Non-pigmented ciliary epithelial cell (primary cell): ENCODE measurements at regions not wholly inside any gene's neighbourhood (a gene's known extent, or its start where the extent isn't known, plus 50 kb on each side); places are given as distances from the start of the nearest gene placed in this dataset.

Source experiments
- DNase-seq: peaks from one replicate; pipeline ENCODE4 v3.0.0-alpha.2; 2010; ENCODE audit warnings: low read depth

DNA sequence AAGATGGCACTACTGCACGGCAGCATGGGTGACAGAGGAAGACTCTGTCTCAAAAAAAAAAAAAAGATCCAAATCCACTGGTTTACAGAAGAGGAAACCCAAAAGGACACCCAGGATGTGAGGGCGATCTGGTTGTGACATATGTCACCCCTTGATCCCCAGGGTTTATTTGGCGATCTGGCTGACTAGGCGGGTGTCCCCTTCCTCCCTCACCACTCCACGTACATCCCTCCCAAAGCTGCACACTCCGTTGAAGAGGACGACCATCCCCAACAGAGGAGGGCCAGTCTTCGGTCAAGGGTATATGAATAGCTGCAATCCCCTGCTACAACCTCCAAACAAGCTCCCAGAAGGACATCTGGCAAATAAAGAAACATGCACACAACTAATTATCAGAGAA is 111.6 kb downstream of the HTR5A start:
- DNase-seq: no peak

DNA sequence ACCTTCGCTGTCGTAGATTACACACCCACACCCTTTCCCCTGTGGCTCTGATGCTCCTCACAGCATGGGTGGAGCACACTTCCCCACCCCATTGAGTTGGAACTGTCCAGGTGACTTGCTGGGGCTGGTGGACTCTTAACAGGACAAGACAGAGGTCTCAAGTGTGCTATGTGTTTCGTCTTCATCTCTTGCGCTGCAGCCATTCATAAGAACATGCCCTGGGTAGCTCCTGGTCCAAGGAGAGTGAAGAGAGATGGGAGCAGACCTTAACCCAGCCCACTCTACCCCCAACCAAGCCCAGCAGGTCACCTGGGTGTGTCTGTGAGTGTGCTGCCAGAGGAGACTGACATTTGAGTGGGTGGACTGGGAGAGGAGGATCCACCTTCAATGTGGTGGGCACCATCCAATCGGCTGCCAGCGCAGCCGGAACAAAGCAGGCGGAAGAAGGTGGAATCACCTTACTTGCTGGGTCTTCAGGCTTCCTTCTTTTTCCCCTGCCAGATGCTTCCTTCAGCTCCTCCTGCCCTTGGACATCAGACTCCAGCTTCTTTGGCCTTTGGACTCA is 112.4 kb downstream of the HTR5A start:
- no peak for DNase-seq

DNA sequence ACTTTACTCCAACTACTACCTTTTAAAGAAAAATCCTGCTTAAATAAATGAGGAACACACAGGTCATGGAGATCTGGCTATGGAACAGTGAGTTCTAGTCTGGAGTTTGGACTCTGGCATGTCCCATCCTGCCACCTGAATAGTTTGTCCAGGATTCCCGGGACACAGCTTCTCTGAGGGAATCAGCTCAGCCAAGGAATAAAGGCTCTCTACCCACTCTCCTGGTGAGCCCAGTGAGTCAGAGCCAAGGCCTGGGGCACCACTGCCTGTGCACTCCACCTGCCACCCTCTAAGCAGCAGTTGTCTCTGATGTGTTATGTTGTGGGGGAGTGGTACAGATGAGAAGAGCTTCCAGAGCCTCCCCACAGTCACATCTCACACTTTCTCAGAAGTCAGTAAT is 113.5 kb downstream of the HTR5A start:
- DNase-seq: no peak

DNA sequence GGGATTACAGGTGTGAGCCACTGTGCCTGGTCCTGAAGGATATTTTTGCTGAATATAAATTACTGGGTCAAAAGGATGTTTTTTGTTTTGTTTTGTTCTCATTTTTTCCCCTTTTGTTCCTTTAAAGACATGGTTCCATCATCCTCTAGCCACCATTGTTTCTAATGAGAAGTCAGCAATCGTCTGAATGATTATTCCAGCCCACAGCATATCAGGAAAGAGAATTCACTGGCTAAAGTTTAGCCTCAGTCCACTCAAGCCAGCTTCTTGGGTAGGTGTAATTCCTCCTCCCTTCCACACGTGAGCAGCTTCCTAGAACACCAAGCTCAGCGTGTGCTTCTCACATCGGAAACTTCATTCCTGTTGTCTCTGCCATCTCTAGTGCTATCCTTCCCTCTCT is 112.8 kb upstream of the INSIG1 start:
- no peak for DNase-seq

DNA sequence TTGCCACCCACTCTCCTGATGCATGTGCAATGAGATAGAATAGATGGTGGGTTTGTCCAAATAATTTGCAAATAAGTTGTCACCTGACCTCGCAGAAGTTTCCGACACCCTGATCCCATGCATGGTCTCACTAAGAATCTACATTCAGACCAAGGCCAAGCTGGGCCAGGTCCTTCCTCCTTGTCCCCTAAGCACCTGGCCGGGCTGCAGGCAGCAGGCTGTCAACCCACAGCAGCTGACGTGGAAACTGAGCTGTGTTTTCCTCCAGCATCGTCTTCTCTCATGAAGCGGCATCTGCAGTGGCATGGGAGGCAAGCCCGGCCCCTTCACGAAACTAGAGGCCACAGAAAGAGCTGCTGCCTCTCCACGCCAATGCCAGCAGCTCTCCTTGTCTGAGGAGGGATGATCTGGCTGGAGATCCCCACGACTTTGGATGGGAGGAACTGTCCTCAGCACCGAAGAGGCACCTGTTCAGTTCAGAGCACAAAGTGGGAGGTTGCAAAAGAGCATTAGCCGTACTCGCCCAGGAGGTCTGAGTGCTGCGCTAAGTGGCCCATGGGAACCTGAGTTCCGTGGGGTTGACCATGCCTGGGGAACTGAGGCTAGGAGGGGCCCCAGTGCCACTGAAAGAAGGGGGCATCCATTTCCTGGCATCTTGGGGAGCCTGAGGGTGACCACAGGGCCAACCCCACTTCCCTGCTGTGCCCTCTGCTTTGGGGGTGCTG is 110.5 kb upstream of the INSIG1 start:
- DNase-seq: no peak

DNA sequence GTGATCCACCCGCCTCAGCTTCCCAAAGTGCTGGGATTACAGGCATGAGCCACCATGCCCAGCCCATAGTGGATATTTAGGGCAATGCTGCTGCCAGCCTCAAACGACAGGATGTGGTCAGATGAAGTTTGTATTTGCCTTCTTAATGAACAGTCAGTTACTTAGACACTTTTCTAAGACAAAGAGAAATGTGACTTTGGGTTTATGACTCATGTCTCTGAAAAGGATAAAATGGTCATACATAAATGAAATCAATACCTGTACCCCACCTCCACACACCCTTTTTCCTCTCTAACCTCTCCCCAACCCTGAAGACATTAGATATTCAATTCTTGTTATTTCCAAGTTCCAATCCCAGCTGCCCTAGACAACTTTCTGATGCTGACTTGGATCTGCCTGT is 109.3 kb upstream of the INSIG1 start:
- DNase-seq: no peak

DNA sequence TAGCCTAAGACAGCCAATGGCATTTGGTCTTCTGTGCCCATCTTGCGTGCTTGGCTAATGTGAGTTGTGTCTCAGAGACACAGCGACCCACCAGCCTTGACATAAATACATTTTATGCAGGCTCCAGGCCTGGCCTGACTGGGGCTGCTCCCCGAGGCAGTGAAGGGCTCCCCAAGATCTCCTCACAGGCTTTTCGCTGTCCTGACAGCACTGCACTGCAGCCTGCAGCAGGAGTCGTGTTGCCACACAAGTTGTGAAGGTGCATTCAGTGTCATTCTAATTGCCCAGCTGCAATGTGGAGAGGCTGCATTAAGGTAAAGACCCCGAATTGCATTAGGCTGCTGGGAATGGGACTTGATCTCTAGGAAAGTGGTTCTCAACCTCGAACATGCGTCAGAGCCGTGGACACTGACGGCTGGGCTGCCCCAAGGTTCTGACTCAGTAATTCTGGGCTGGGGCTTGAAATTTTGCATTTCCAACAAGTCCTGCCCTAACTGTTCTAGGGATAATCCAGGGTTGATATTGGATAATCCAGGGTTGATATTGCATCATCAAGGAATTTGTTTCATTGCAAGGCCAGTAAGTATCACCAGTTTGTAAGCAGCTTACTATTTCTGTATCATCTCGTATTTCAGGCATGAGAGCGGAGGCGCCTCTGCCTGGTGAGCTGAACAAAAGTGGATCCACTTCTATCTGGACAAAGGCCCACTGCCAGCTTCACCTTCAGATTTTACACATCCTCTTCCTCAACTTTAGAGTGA is 108.7 kb upstream of the INSIG1 start:
- DNase-seq: no peak

DNA sequence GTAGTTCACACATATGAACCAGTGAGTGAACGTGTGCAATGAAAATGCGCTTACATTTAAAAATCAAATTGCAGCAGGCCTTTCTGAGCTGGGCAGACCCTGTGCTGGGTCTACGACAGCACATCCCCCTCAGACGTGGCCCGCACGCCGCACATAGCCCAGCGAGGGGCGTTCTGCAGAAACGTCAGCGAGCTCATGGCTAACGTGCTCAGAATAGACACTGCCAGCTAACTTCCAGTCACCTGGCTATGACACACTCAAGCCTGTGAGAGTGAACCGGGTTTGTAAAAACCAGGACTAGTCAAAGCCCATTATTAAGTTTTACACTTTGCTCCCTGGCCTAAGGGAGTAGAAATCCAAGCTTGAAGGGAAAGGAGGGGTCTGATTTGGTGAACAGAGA is 108.1 kb upstream of the INSIG1 start:
- DNase-seq: no peak

DNA sequence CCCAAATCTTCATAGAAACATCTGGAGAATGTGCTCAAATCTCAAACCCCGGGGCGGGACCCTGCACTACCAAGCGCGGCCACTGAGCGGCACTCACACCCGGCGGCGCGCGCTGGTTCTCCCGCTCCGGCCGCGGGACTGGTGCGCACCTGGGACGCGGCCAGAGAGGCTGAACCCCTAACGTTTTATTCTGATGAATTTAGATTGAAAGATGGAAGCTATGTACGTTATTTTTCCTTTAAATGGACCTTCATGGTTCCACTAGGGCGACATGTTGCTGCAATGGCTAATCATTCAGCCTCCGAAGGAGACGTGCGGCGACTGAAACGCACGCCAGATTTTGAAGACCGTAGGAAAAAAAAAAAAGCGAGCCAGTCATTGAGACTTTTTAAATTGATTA is 107.0 kb upstream of the INSIG1 start:
- no peak for DNase-seq

DNA sequence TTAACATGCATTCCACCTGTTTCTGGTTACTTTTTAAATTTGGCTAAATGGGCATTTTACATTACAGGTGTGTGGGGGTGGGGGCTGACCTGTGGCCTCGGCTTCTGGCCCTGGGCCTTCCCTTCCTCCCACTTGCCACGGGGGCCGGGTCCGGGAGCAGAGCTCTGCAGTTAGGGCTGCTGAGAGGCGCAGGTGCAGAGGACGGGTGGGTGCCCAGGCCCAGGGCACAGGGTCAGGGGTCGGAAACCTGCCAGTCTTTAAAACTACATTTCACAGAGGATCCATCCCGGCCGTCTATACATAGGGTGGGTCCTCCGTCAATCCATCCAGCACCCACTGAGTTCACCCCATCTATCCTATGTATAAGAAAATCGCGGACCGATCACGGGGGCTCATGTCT is 106.5 kb upstream of the INSIG1 start:
- DNase-seq: no peak

DNA sequence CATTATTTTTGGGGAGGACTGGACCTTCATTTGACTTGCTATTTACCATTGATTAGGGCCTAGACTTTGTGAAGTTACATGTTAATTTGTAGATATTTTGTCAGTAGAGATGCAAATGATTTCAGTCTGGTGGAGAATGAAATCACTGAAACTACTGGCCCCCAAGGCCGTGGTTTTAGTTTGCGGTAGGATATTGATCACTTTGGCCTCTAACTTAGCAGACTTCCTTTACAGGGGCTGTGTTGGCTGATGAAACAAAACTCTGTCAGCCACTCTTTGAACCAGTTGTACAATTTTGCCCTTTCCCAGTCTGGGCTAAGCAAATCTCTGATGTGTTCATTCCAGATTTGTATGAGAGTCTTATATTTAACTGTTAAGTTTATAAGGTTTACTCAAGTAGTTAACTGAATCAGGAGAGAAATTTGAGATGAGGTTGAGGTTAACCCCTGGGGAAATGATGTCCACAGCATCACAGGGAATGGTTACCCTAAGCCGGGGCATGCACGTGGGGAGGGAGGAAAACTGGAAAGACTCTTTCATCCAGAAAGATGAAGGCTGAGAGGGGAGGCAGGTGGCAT is 105.7 kb upstream of the INSIG1 start:
- DNase-seq: no peak

DNA sequence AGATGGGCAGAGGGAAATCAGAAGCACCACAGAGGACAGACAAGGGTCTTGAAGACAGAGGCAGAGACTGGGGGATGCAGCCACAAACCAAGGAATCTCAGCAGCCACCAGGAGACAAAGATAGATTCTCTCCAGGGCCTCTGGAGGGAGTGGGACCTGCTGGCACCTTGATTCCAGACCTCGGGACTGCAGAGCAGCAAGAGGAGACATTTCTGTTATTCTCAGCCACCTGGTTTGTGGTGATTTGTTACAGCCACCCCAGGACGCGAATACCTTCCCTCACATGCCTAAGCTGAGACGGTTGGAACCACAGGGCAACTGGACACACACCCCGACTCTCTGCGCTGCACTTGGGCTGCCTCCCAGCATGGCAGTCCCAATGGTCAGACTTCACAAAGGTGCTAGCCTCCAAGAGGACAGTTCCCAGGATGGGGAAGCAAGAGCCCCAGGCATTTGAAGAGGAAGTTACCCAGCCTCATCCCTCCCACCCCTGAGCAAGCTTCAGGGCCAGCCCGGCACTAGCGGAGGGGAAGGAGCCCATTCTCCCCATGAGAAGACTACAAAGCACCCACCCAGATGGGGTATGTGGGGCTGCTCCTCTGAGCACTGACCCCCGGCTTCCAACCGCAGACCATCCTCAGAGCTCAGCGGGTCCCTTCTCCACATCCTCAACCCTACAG is 104.6 kb upstream of the INSIG1 start:
- no peak for DNase-seq

DNA sequence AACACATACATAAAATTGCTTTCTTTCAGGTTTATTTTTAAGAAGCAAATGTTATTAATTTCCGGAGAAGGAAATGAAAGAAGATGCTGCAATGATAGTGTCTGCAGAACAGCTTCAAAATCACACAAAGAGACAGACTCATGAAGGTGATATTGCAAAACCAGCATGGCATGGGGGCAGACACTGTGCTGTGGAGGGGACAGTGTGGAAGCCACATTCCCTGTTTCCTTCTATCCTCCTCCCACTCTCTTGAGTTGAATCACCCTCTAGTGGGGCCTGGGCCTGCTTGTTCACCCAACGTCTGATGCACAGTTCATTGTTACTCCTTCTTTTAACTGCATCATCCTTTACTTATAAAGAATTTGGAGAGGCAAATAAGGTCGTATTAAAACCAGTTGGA is 104.0 kb upstream of the INSIG1 start:
- no peak for DNase-seq

DNA sequence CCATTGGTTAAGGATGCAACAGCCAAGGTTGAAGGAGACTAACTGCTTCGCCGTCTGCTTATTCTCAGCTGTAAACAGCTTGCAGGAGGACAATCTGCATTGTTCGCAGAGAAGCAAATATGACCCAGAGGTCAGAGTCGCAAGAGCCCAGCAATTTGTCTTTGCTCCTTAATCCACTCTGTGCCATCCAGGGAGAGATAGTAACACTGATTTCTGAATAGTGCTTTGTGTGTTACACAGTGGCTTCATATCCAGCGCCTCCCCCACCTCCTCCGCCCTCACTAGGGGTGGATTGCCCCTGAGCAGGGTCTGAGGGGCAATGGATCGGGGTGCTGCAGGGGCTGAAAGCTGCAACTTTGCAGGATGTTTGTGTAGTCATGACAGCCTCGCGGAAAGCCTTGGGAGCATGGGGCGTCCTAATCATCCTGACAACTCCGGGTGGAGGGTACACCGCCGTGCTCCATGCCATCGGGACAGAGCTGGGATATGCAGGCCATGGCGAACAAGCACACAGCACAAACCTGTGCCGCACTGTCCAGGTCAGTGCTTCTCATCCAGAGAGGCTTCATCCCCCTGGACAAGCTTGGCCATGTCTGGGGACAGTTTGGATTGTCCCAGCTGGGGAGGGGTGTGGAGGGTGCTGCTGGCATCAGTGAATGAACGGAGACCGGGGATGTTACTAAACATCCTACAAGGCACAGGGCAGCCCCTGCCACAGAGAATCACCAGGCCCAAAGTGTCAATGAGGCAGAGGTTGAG is 103.1 kb upstream of the INSIG1 start:
- DNase-seq: no peak

DNA sequence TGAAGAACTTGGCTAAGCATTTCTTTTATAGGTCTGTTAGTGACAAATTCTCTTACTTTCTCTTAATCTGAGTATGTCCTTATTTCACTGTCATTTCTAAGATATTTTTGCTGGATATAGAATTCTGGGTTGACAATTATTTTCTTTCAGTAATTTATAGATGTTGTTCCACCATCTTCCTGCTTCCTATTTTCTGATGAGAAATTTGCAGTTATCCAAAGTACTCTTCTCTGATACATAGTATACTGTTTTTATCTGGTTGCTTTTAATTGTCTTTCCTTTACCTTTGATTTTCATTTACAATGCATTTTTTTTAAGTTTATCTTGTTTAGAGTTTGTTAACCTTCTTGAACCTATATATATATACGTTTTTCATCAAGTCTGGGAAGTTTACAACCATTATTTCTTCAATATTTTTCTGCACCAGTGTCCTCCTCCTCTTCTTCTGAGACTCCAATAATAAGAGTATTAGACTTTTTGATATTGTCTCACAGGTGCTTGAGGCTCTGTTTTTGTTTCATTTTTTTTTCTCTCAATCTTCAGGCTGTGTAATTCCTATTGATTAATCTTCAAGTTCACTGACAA is 101.6 kb upstream of the INSIG1 start:
- no peak for DNase-seq

DNA sequence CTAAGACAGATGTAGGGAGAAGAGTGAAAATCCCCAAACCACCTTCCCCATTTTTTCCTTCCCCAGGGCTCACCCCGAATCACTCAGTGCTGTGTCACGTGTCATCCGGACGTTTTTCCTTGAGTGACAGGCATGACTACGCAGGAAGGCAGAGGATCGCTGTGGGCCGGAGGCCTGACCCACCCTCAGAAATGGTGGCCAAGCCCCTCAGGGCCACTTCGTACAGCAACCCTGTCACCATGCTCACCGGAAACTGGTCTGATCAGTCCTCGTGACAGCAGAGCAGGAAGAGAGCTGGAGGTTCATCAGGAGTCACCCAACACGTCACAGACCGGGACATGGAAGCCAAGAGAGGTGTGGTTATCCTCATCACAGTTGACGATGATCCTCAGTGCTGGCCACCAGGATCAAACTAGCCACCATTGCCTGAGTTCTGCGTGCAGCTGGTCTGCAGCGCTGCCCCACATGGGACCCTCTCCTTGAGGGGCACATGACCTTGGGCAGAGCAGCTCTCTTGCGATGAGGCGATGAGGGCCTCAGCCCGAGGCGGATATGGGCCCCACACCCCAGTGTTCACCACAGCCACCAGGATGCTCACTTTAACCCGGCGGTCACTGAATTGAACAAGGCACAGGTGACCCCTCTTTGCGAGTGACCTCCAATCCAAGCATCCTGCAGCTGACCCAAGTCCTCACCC is 99.3 kb upstream of the INSIG1 start:
- DNase-seq: no peak

DNA sequence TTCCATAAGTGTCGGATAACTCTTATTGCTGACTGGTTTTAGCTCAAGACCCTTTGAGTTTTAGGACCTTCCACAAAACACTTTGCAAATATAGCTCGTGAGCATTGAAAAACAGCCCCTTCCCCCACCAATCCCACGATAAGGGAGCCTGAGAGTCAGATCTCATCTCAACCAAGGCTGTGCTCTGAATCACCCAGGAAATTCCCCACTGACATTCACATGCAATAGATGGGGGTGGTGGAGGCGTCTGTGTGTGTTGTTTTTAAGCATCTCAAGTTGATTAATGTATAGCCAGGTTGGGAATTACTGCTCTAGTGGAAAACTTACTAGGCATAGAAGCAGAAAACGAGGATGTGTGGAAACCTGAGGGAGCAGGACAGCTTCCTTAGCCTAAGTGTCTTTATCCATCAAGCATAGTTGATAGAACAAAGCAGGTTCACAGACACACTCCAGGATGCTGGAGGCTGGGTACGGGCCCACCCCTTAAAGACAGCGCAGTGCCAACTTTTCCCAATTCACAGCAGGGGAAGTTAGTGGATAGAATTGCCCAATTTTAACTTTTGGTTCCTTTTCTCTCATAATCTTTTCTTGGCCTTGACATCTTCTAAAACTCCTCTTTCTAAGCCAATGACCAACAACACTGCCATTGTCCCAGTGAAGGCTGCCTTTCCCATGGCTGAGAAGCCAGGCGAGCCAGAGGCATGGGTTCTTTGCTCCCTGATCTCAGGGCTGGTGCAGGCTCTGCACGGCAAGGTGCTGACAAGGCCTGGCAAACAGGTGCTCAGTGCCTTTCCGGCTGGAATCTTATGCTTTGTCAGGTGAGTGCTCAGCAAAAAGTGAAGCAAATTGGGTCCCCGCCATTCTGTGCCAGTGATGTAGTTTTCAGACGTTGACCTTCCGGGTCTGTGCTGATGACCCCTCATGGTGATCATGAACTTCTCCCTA is 98.5 kb upstream of the INSIG1 start:
- DNase-seq: no peak

DNA sequence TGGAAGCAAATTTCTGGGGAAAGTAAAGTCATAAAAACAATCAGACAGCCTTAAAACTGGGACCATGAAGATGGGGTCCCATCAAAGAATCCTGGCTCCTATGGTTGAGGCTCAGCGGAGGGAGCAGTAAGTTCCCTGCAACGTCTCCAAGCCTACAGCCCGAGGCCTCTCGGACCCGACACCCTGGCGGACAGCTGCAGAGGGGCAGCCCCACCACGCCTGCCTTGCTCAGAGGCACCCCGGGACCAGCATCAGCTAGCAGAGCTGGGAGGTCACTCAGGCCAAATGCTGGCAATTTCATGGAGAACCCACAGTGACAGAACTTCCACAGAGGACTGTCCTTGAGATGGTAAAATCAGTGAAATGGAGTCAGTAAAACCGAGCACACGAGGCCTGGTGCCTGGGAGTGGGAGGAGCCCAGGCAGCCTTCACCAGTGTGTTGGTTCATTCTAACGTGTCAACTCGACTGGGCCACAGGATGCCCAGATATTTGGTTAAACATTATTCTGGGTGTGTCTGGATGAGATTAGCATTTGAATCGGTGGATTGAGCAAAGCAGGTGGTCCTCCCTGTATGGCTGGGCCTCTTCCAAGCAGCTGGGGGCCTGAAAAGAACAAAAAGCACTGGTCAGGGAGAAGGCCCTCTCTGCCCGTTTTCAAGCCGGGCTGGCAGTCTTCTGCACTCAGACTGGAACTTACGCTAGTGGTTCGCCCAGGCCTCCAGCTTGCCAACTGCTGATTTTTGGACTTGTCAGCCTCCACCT is 96.2 kb upstream of the INSIG1 start:
- no peak for DNase-seq
